GM10266 (cell line): ENCODE measurements at regions not wholly inside any gene's neighbourhood (a gene's known extent, or its start where the extent isn't known, plus 50 kb on each side); places are given as distances from the start of the nearest gene placed in this dataset.
"Not testable (repeated sequence)": the region's sequence is repeated elsewhere in the genome, so short reads cannot be mapped to it uniquely, and the experiment has no call there.

Experiments
- DNase-seq: peaks from one replicate; pipeline ENCODE4 v3.0.0; 2012; ENCODE audit errors: extremely low spot score
- TF ChIP-seq, protein P1 (sequence below): IDR thresholded peaks from 2 replicates; pipeline ENCODE4 v1.5.1; 2012; ENCODE audit warnings: mild to moderate bottlenecking, low read depth; ENCODE audit not compliant: control insufficient read depth, insufficient read depth; ENCODE audit errors: missing control alignments

DNA sequence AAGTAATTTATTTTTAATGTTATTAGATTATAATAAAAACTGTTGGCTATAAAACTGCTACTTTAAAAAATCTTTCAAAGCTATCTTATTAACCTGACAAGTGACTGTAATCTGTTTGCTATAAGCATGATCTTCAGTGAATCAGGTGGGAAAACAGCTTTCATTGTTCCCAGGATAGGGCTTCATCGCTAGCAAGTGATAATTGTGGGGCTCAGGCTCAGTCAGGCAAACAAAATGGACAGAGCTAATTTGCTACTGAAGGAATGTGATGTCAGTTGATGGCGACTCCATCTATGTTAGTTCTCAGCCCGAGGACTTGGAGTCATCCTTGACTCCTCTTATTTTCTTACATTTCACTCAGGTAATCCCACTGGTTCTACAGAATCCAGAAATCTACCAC lies 125.0 kb downstream of the RASSF10 start:
- TF ChIP-seq, protein P1, sequence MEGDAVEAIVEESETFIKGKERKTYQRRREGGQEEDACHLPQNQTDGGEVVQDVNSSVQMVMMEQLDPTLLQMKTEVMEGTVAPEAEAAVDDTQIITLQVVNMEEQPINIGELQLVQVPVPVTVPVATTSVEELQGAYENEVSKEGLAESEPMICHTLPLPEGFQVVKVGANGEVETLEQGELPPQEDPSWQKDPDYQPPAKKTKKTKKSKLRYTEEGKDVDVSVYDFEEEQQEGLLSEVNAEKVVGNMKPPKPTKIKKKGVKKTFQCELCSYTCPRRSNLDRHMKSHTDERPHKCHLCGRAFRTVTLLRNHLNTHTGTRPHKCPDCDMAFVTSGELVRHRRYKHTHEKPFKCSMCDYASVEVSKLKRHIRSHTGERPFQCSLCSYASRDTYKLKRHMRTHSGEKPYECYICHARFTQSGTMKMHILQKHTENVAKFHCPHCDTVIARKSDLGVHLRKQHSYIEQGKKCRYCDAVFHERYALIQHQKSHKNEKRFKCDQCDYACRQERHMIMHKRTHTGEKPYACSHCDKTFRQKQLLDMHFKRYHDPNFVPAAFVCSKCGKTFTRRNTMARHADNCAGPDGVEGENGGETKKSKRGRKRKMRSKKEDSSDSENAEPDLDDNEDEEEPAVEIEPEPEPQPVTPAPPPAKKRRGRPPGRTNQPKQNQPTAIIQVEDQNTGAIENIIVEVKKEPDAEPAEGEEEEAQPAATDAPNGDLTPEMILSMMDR: no peak
- DNase-seq: no peak

DNA sequence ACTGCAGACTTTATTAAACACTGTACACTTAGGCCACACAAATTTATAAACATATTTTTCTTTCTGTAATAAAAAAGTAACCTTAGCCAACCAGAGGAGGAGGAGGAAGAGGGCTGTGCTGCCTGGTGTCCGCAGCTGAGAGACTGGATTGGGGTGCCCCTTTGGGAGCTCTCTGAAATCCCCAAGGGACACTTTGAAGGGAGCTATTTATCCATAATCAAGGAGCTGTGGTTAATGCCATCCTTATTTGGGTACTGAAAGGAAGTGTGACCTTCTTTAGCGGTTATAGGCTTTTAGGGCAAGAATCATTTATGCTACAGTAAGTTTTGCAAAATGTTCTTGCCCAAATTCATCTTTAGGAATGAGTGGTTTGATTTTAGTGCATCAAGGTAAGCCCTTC lies 125.8 kb downstream of the RASSF10 start:
- TF ChIP-seq, protein P1: no peak
- no peak for DNase-seq

DNA sequence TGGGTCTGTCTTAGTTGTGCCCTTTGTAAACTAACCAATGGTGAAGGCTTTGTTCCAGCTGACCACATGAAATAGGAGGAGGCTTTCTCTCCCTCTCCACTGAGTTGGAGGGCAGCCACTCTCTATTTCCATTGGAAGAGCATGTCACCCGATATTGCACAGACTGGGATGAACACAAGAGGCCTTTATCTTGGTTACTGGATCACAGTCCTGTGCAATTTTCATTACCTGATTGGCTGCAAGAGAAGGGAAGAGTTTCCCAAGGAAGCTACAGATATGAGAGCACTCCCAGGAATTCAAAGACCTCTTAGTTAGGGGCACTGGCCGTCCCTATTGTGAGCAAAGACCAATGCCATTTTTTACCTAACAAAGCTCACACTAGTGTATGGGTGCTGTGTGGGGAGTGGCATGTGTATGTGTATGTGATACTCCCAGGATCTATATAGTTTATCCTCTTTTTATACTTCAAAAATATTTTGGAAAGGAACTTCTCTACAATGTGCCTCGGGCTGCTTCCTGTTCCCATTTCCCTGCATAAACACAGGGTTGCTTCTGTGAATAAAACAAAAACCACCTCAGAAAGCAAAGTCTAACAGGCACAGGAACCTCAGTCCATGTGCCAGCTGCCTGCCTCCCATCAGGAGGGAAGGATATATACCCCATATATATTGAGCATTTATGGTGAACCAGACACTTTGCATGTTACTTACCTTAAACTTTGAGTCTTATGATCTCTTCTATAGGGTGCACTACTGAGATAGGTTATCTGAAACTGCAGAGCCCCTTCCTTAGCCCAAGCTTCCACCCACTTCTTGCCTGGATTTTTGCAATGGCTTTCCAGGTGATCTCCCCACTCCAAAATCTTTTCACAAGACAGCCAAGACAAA lies 126.5 kb downstream of the RASSF10 start:
- no peak for DNase-seq

DNA sequence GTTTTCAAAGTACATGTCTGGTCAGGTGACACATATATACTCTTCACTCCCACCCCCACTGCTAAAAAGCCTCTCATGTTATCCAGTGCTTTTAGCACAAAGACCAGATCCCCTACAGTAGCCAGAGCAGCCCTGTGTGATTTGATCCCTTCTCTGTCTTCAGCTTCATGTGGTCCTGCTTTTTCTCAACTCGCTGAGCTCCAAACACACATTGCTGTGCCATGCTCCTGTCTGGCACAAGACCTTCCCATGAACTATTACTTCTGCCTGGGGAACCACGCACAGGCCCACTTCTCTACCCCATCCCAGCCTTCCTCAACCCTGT lies 127.1 kb downstream of the RASSF10 start:
- TF ChIP-seq, protein P1: no peak
- no peak for DNase-seq

More for the DNA sequence above, 126.5 kb downstream of the RASSF10 start:
- TF ChIP-seq, protein P1: no peak

DNA sequence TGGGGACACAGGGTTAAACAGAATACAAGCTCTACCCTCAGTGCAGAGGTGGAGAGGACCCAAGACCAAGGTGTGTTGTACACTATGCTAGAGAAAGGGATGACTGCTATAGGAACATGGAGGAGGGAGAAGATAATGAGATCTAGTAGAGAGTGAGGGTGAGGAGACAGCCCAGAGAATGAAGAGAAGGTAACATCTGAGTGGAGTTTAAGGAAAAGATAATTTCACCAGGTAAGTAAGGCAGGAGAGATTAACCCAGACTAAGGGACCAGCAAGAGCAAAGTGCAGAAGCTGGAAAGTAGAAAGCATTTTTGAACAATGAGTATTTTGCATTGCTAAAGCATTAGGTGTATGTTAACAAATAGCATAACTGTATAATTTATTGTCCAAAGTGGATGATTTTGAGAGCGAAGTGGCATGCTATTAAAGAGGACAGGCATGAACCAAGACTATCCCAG lies 128.8 kb downstream of the RASSF10 start:
- no peak for DNase-seq
- TF ChIP-seq, protein P1: no peak

DNA sequence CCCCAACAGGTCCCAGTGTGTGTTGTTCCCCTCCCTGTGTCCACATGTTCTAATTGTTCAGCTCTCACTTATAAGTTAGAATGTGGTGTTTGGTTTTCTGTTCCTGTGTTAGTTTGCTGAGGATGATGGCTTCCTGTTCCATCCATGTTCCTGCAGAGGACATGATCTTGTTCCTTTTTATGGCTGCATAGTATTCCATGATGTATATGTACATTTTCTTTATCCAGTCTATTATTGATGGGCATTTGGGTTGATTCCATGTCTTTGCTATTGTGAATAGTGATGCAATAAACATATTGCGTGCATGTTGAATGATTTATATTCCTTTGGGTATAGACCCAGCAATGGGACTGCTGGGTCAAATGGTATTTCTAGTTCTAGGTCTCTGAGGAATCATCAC lies 130.0 kb downstream of the RASSF10 start:
- not testable (repeated sequence) for DNase-seq

DNA sequence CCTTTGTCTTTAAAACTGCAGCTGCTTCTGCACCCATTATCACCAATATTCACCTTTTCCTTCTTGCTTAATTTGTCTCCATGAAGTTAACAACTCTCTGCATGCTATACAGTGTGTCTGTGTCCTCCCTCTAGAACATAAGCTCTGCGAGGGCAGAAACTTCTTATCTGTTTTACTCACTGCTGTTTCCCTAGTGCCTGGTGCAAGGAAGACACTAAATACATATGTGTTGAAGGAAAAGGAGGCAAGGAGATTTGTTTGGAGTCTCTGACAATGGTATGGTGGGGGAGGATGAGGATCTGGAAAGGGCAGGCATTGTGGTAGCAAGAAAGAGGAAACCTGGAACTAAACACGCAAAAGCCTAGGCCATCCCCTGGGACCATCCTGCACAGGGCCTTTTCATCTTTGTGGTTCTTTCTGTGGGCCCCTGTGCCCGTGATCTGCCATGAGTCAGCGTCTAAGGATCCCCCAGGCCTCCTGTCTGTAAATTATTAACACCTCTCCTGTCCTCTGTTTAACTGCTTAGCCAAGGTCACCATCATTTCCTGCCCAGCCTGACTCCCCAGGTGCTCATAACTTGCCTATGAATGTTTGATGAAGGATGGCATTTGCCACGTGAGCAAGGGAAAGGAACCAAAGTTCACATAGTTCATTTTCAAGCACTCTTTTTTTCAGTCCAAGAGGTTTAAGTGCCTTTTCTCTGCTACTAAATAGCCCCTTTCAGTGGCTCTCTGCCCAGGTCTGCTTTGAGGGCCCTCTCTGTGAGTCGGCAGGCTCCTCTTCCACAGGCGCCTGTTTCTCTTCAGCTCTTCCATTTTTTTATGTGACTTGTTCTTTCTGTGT lies 131.1 kb downstream of the RASSF10 start:
- no peak for DNase-seq
- TF ChIP-seq, protein P1: no peak
